Effector CD4-positive, alpha-beta T cell (primary cell): ENCODE measurements at regions not wholly inside any gene's neighbourhood (a gene's known extent, or its start where the extent isn't known, plus 50 kb on each side); places are given as distances from the start of the nearest gene placed in this dataset.
"Not testable (repeated sequence)": the region's sequence is repeated elsewhere in the genome, so short reads cannot be mapped to it uniquely, and the experiment has no call there.

Experiments
- DNase-seq: peaks from one replicate; pipeline ENCODE4 v3.0.0-alpha.2; 2020

DNA sequence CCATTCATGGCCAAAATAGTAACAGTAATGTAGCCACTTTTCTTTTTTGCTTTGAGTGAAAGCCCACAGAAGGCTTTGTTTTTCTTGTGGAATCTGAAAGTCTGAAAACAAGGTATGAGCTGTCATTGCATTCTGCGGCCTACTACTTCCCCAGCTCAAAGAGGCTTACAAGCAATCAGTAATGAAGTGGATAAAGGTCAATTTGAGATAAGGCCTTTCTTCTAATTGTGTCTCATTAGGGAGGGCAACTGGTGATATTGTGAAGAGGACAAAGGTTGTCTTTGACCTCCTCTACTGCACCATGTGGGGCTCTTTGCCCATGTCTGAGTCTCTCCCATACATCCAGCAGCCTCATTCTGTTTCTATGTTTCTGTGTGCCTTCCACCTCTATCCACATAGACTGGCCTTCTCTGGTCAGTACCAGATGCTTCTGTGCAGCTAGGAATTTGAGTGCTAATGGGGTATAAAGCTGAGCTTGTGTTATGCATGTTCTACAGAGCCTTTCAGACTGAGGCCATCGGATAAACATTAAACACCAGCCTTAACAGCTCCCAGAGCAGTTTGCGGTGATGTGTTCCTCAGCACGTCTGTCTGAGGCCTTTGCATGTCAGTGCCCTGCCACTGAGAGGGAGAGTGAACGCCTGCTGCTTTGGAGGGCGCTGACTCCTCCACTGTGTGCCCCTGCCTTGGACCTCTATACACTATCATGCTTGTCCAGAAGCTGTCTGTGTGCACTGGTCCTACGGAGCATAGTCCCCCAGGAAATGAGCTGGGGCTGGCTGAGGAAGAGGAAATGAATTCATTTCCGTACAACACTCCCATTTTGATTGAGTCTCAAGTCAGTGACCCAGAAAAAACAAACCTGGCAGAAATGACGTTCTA, 80.2 kb downstream of the SH2D1A start:
- no peak for DNase-seq

GRCh38 chrX:124433186-124433585, 86.8 kb downstream of the SH2D1A start:
- DNase-seq, result no peak

DNA sequence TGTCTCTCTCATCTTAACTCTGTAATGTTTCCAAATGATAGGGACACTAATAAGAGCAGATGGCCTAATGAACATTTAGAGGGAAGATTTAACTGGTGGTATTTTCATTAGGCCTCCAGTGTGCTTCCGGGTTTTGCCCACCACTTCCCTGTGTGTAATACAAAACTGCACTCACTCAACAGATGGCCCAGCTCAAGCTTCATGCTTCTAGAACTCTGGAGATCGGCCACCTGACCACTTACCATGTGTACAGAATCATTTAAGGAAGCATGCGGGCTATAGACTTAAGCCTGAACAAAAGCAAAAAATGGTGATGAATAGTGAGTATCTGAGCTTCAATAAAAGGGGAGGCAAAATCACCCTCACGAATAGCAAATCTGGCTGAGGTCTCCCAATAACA, 89.3 kb downstream of the SH2D1A start:
- DNase-seq, result no peak

GRCh38 chrX:124440695-124441094, 94.3 kb downstream of the SH2D1A start:
- no peak for DNase-seq

- DNase-seq, result no peak
These were observed 95.7 kb downstream of the SH2D1A start for GRCh38 chrX:124441971-124442590.

GRCh38 chrX:124455966-124456365, 109.6 kb downstream of the SH2D1A start:
- DNase-seq, result no peak

GRCh38 chrX:124459851-124460250, 113.5 kb downstream of the SH2D1A start:
- not testable (repeated sequence) for DNase-seq

GRCh38 chrX:124462931-124463330, 116.6 kb downstream of the SH2D1A start:
- no peak for DNase-seq

GRCh38 chrX:124467202-124467601, 120.8 kb downstream of the SH2D1A start:
- DNase-seq, result no peak

GRCh38 chrX:124475358-124475757, 129.0 kb downstream of the SH2D1A start:
- no peak for DNase-seq

- no peak for DNase-seq
These were observed 130.2 kb downstream of the SH2D1A start for GRCh38 chrX:124476562-124476961.

DNA sequence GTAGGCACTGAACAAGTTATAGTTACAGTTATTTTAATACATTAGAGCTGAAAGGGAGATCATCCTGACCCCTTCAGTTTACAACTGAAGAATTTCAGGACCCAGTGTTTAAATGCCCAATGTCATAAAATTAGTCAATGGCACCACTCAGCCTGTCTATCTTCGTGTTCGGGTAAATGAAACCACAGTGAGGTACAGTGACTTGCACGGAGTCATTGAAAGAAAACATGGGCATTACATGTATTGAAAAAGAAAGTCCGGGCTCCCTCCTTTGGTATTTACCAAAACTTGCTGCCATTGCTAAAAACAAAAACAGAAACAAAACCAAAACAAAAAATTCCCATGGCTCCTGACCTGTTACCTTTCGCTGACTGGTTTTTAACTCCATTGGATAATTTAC, 131.7 kb downstream of the SH2D1A start:
- DNase-seq, result no peak

DNA sequence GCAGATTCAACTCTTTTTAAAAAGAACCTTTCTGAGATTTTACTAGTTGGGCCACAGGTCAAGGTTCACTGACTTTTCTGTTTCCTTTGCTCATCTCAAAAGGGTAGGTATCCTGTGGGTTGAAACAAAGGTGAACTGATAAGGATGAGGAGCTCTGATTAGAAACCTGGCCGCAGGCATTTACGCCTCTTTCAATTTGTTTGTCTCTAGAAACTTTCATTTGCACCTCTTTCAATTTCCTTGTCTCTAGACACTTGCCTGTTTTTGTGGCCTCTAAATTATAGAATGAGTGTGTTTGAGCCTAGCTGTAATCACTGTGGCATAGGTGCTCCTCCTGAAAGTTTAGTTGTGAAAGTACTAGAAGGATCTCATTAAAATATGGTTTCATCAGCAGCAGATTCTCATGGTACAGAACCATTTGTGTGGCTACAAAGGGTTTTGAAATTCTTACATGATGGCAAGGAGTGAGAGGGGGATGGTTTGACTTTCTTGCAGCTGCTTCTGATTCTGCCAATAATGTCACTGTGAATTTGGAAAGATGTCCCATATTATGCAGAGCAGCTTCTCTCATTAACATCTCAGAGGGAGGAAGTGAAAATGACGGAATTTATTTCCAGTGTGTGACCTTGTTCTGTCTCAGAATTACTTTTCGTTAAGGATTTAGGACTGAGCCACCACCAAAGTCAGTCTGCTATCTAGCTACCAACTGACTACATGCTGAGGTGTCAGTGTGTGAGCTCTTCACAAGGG, 142.2 kb downstream of the SH2D1A start:
- DNase-seq, result no peak

DNA sequence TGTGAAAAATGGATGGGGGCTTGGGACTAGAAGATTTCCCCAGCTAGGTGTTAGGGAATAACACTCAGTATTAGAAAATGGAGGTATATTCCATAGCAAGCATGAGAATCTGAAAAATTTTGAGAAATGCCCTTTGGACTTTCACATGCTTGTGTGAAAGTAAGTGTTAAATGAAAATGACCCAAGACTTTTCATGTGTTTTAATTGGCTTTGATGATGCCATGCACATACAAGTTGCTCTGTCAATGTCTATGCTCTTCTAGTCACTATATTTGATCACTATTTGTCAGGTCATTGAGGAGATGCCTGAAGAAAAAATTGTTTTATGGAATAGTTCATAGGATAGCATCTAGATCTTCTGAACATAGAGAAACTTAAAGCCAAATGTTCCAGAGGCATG, 147.6 kb downstream of the SH2D1A start:
- DNase-seq, result no peak

DNA sequence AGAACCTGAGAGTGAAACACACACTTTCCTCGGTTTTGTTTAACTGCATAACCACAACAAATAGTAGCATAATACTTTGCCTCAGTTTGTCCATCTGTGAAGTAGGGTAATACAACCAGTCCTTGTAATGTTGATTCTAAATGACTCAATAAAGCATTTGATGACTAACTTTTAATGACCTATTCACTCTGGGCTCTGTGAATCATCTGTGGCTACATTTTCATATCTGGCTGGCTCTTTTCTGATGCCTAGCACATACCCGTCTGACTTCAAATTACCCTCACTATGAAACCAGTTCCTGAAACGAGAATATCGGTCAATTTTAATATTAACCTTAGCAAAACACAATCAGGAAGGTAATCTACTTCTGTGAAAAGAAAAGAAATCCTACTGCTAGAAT, 151.0 kb downstream of the SH2D1A start:
- DNase-seq, result no peak

GRCh38 chrX:124501586-124501985, 155.2 kb downstream of the SH2D1A start:
- DNase-seq, result no peak

DNA sequence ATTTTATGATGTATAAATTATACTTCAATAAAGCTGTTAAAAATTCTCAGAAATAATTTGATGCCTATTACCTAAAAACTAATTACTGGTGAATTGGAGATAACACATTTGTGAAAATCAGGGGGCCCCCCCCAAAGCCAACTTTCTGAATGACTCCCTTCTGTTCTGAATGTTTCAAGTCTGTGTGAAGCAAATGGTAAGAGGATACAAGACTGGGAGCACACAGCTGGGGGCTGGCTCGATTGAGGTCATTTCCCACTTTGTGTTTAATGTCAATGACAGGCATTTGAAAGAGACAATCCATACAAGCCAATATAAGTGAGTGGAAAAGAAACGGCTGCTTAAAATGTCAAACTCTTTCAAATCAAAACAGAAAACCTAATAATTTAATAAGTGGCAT, 155.8 kb downstream of the SH2D1A start:
- no peak for DNase-seq

GRCh38 chrX:124502599-124502998, 156.2 kb downstream of the SH2D1A start:
- no peak for DNase-seq

- DNase-seq, result no peak
These were observed 158.0 kb downstream of the SH2D1A start for GRCh38 chrX:124504111-124504983.

- DNase-seq, result no peak
These were observed 159.7 kb downstream of the SH2D1A start for GRCh38 chrX:124506066-124506465.

DNA sequence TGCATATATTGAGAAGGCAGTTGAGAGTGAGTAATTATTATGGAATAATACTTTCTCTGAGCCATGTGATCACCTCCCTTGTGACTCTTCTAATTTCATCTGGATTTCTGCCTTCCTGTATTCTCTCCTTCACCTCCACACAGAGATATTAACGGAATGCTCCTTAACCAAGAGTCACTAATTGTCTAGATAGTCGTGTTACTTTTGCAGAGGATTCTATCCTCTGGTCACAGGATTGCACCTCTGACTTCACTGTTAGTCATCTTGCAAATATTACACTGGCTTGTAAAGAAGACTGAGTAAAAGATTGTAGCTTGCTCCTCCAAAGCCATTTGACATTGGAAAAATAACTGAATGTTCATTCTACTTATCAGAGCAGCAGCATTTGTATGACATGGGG, 160.9 kb downstream of the SH2D1A start:
- no peak for DNase-seq

- no peak for DNase-seq
These were observed 172.5 kb downstream of the SH2D1A start for GRCh38 chrX:124518885-124519284.

GRCh38 chrX:124524852-124525251, 178.5 kb downstream of the SH2D1A start:
- no peak for DNase-seq
